ENCODE measurements at regions not wholly inside any gene's neighbourhood (a gene's known extent, or its start where the extent isn't known, plus 50 kb on each side); places are given as distances from the start of the nearest gene placed in this dataset.

DNA sequence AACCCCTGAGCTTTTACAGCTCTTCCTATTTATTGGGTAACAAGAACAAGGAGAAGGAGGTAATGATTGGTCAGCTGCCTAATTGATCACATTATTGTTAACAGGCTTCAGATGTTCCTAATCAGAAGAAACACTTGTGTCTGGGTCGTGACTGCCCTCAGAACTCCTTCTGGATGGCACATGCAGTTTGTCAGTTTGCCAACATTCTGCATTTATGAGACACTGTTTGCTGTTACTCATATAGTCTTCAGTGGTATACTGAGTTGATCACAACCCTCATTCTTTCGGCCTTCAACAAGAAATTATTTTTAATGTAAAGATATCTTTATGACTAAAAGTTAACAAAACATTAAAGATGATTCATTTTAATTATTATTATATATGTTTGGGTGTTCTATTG is 95.7 kb upstream of the DOCK10 start:
- DNase-seq (ENCODE audit: low spot score) = no peak

- DNase-seq (ENCODE audit: low spot score) = no peak
Measured at GRCh38 chr2:225136552-225136951, 94.3 kb upstream of the DOCK10 start.

GRCh38 chr2:225131898-225132297 is 89.6 kb upstream of the DOCK10 start:
- no peak for DNase-seq (ENCODE audit: low spot score)

DNA sequence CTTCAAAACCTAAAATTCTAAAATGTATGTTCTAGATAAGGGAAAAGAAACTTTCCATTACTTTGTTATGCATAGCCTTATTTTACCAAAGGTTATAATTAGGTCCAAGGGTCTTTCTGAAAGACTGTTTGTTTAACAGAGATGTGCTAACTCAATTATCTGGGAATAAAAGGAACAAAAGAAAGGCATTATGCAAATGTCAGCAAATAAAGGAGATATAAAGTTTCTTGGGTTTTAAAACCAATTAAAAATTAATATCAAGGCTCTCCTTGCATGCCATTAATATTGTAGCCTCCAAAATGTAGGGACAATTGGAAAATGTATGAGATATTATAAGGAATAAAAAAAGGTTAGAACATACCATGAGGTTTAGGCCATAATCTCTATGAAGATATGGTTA is 87.8 kb upstream of the DOCK10 start:
- no peak for DNase-seq (ENCODE audit: low spot score)

DNA sequence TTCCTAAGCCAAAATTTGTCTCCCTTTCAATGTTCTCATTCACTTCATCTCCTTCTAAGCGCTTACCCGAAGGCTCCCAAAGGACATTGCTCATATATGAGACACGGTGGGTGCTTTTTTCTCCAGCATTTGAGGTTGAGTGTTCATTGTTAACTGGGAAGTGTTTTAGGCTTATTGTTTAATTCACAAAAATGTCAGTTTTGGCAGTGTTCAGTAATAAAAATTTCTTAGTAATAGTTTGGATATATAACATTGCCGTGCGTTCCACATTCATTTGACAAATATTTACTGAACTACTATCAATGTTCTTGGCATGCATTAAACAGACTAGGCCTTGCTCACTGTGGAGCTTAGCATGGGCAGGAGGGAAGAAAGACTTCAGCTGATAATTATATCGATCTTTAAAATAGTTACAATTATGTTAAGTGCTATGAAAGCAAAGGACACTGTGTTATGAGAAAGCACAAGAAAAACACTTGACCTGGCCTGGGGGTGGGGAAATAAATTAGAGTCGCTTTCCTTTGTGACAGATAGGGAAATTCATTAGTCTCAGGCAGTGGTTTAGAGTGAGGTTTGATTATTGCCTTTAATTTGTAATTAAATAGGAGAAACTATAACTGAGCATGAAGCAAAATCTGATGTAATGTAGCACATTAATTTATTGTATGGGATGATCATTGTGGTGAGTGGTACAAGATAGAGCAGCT is 82.2 kb upstream of the DOCK10 start:
- DNase-seq (ENCODE audit: low spot score) = no peak

GRCh38 chr2:225122583-225123486 is 80.6 kb upstream of the DOCK10 start:
- peak; percentile 17 for DNase-seq (ENCODE audit: low spot score)

DNA sequence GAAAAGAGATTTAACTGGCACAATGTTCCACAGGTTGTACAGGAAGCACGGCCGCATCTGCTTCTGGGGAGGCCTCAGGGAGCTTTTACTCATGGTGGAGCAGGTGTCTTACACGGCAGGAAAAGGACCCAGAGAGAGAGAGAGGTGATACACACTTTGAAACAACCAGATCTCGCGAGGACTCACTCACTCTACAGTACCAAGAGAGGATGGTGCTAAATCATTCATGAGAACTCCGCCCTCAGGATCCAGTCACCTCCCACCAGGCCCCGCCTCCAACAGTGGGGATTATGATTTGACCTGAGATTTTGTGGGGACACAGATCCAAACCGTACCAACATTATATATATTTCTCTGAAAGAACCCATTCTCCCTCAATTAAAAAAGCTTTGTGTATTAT is 79.7 kb upstream of the DOCK10 start:
- DNase-seq (ENCODE audit: low spot score) = no peak

DNA sequence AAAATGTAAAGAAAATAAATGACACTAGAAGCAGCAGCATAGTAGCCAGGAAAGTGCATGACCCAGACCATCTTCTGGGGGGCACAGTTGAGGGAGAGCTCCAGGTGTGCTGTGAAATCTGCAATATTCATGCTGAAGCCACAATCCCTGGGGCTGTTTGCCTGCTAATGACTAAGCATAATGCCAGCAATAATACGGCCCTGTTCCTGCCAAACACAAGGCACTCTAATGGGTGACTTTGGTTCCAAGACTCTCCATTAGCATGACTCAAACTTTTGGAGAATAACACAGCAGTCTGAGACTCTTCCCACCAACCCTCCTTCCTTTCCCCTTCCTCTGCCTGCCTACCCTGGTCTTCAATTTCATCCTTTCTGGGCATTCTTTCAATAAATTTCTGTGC is 77.9 kb upstream of the DOCK10 start:
- no peak for DNase-seq (ENCODE audit: low spot score)

DNA sequence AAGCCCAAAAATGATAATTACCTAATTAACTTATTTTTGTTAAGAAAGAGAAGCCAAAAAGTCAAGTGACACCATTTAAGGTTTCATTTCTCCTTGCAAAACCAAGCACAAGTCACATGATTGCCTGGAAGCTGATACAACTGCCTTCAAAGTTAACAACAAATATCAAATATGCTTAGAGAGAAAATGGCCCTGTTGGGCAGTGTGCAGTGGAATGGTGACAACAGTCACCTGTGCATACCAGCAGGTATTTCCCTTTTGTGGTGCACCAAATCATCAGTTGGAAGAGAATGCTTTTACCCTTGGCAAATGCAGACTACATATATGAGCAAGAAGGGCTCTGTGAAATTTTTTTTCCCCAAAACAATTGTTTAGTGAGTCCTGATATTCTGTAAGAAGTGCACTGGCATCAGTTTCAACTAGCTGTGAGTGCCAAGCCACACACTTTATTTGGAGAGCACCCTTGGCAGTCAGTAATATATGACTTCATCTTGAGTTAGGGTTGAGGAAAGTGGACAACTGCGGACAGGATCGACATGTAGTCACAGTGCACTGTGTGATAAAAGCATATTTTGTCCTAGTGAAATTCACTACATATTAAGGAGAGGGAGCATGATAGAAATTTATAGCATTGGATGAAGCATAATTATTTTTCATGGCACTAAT is 74.9 kb upstream of the DOCK10 start:
- no peak for DNase-seq (ENCODE audit: low spot score)

DNA sequence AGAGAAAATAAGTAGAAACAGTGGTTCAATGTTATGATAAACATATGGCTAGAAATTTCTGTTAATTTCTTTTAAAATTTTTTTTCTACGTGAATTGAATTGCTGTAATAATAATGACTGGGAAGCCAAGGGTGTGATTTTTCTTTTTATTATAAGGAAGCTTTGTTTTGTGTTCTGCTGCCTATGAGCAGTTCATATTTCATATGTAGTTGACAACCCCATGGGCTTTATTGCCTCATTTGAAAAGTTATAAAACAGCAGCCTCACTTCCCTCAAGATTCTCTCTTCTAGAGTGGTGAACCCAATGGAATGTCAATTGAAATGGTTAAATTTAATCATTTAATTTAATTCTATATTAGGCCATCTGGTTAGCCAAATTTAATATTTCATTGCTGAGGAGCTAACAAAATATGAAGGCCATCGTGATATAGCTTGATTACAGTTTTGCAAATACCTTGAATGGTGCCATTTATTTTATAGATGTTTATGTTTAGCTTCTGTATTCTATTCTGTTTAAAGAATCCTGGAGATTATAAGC is 72.6 kb upstream of the DOCK10 start:
- no peak for DNase-seq (ENCODE audit: low spot score)

GRCh38 chr2:225113371-225114015 is 71.2 kb upstream of the DOCK10 start:
- DNase-seq (ENCODE audit: low spot score) = no peak

GRCh38 chr2:225112362-225113126 is 70.3 kb upstream of the DOCK10 start:
- no peak for DNase-seq (ENCODE audit: low spot score)

GRCh38 chr2:225108805-225109204 is 66.5 kb upstream of the DOCK10 start:
- no peak for DNase-seq (ENCODE audit: low spot score)

DNA sequence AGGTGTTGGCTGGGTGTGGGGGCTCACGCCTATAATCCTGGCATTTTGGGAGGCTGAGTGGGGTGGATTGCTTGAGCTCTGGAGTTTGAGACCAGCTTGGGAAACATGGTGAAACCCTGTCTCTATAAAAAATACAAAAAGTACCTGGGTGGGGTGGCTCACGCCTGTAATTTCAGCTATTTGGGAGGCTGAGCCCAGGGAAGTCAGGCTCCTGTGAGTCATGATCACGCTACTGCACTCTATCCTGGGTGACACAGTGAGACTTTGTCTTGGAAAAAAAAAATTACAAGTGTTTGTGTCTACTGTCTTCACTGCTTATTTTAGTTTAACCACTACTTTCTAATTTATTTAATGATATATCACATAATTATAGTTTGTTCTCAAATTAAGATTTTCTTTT is 62.7 kb upstream of the DOCK10 start:
- DNase-seq (ENCODE audit: low spot score) = no peak

- DNase-seq (ENCODE audit: low spot score) = no peak
Measured at GRCh38 chr2:225104321-225104720, 62.1 kb upstream of the DOCK10 start.

- no peak for DNase-seq (ENCODE audit: low spot score)
Measured at GRCh38 chr2:225103737-225104141, 61.5 kb upstream of the DOCK10 start.

GRCh38 chr2:225100856-225101294 is 58.6 kb upstream of the DOCK10 start:
- no peak for DNase-seq (ENCODE audit: low spot score)

DNA sequence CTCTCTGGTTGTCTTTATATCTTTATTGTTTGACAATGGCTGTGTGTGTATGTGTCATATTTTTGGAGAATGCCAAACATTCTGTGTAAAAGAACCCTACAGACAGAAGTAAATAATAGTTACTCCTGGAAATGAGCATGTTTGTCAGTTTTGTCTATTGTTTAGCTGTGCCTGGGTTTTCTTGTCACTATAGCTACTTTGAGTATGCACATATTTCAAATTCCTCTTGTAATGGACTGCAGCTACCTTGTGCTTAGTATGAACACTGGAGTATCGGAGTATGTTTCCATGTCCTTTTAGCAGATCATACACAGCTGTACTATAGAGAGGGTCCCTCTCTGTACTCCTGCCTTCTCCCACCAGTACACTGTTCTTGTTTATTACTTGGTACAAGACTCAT is 58.0 kb upstream of the DOCK10 start:
- DNase-seq (ENCODE audit: low spot score) = no peak

DNA sequence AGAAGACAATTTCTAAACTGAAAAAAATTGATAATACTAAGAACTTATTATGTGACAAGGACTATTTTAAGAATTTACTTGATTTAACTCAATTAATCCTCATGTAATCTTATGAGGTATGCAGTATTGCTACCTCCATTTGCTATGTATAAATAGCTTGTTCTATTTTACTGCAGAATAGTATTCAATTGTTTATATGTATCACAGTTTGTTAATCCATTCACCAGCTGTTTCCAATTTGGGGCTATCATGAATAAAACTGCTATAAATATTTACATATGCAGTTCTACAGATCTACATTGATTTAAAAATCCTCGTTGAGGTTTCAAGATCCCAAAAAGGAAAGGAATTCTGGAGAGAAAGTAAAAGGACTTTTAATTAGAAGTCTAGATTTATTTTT is 54.8 kb upstream of the DOCK10 start:
- no peak for DNase-seq (ENCODE audit: low spot score)

Measured in activated CD4-positive, alpha-beta T cell treated with anti-CD3 and anti-CD28 coated beads, Interleukin-2, Interleukin-4, amounts not matched to agents 100 ng/mL and 50 ng/mL, durations not matched to agents 16 hours and 8 hours (primary cell).